ENCODE measurements at regions not wholly inside any gene's neighbourhood (a gene's known extent, or its start where the extent isn't known, plus 50 kb on each side); places are given as distances from the start of the nearest gene placed in this dataset.

GRCh38 chr2:128496700-128497099, 178.0 kb upstream of the HS6ST1 start:
- H3K9me3 ChIP-seq: no peaks in the 10 kb centered on the region
- H3K27me3 ChIP-seq: no peaks in the 10 kb centered on the region
- no peak overlapping the region for H3K4me3 ChIP-seq
- H3K4me1 ChIP-seq: no peaks in the 10 kb centered on the region
- no peak for TF ChIP-seq CTCF (IDR thresholded peaks at IDR 0.05)
- DNase-seq: peak in 1 of 3 donors; percentile 3
- H3K36me3 ChIP-seq: no peaks in the 10 kb centered on the region
- H3K27ac ChIP-seq: no peak overlapping the region

- no peaks in the 10 kb centered on the region for H3K36me3 ChIP-seq
- TF ChIP-seq POLR2A (IDR thresholded peaks at IDR 0.05) (no peak), CTCF (IDR thresholded peaks at IDR 0.05) (no peak)
- H3K4me1 ChIP-seq: no peaks in the 10 kb centered on the region
- no peaks in the 10 kb centered on the region for H3K9me3 ChIP-seq
- DNase-seq: peak in 1 of 3 donors; percentile 4
- H3K4me3 ChIP-seq: no peak overlapping the region
- no peak overlapping the region for H3K27ac ChIP-seq
- H3K27me3 ChIP-seq: no peaks in the 10 kb centered on the region
Observed at GRCh38 chr2:128497461-128497860, 178.8 kb upstream of the HS6ST1 start.

GRCh38 chr2:128498086-128498485, 179.4 kb upstream of the HS6ST1 start:
- no peak overlapping the region for H3K27ac ChIP-seq
- H3K9me3 ChIP-seq: no peaks in the 10 kb centered on the region
- peak in 1 of 3 donors; percentile 8 for DNase-seq
- H3K36me3 ChIP-seq: no peaks in the 10 kb centered on the region
- TF ChIP-seq POLR2A (IDR thresholded peaks at IDR 0.05) (no peak), CTCF (IDR thresholded peaks at IDR 0.05) (no peak)
- no peaks in the 10 kb centered on the region for H3K27me3 ChIP-seq
- H3K4me1 ChIP-seq: no peaks in the 10 kb centered on the region
- no peak overlapping the region for H3K4me3 ChIP-seq

- H3K27ac ChIP-seq: no peak overlapping the region
- H3K36me3 ChIP-seq: no peaks in the 10 kb centered on the region
- no peak overlapping the region for H3K4me3 ChIP-seq
- peak in 1 of 3 donors; percentile 10 for DNase-seq
- no peaks in the 10 kb centered on the region for H3K9me3 ChIP-seq
- H3K4me1 ChIP-seq: peaks cover 0 to 3% (median 0%) of the 10 kb centered on the region in 4 donors
- H3K27me3 ChIP-seq: no peaks in the 10 kb centered on the region
- TF ChIP-seq POLR2A (IDR thresholded peaks at IDR 0.05) (no peak), CTCF (IDR thresholded peaks at IDR 0.05) (no peak)
Observed at GRCh38 chr2:128498589-128498988, 179.9 kb upstream of the HS6ST1 start.

GRCh38 chr2:128499367-128500137, 180.9 kb upstream of the HS6ST1 start:
- TF ChIP-seq POLR2A (IDR thresholded peaks at IDR 0.05) (no peak), CTCF (IDR thresholded peaks at IDR 0.05) (no peak)
- Histone ChIP-seq H3K27ac (no peak overlapping the region), H3K4me1 (peaks cover 0 to 7% (median 0%) of the 10 kb centered on the region in 4 donors), H3K36me3 (no peaks in the 10 kb centered on the region), H3K27me3 (no peaks in the 10 kb centered on the region), H3K9me3 (no peaks in the 10 kb centered on the region), H3K4me3 (no peak overlapping the region)
- peak in 1 of 3 donors; percentile 13 for DNase-seq

Data from Peyer's patch (tissue), 4 donors.